ENCODE measurements at regions not wholly inside any gene's neighbourhood (a gene's known extent, or its start where the extent isn't known, plus 50 kb on each side); places are given as distances from the start of the nearest gene placed in this dataset.

DNA sequence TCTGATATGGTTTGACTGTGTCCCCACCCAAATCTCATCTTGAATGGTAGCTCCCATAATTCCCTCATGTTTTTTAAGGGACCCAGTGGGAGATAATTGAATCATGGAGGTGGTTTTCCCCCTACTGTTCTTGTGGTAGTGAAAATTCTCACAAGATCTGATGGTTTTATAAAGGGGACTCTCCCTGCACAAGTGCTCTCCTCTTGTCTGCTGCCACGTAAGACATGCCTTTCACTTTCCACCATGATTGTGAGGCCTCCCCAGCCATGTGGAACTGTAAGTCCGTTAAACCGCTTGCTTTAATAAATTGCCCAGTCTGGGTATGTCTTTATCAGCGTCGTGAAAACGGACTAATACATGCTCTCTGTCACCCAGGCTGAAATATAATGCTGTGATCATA lies 200.9 kb upstream of the SLIT2 start:
- H3K27me3 ChIP-seq = no peaks in the 10 kb centered on the region
- H3K36me3 ChIP-seq = no peaks in the 10 kb centered on the region
- no peak overlapping the region for H3K4me3 ChIP-seq
- 89 to 94% methylated on average over 5 to 6 of the region's 6 CpGs for WGBS, 2 donors (ENCODE audit: low coverage in 1 of 2)
- TF ChIP-seq POLR2AphosphoS5 (IDR thresholded peaks at IDR 0.05) (no peak), EP300 (IDR thresholded peaks at IDR 0.05; ENCODE audit: low read depth) (no peak), CTCF (IDR thresholded peaks at IDR 0.05) (no peak), POLR2A (IDR thresholded peaks at IDR 0.05) (no peak)
- intact Hi-C loops (cut with DNase I; ENCODE audit: low total_unique reads) = no loop called here
- H3K27ac ChIP-seq = no peak overlapping the region
- DNase-seq = no peak
- no peaks in the 10 kb centered on the region for H3K9me3 ChIP-seq
- no peaks in the 10 kb centered on the region for H3K4me1 ChIP-seq
- in situ Hi-C loops (cut with MboI; ENCODE audit: low pct_ligation_motif_present in 1 of 4, low pct_unique_long_range_greater_than_20kb in 1 of 4, low sequenced_read_pairs in 3 of 4) = no loop called here

- H3K9me3 ChIP-seq = no peaks in the 10 kb centered on the region
- WGBS, 2 donors (ENCODE audit: low coverage in 1 of 2) = 68 to 89% methylated on average over 2 to 3 of the region's 3 CpGs
- no peak overlapping the region for H3K27ac ChIP-seq
- no peak for DNase-seq
- in situ Hi-C loops (cut with MboI; ENCODE audit: low pct_ligation_motif_present in 1 of 4, low pct_unique_long_range_greater_than_20kb in 1 of 4, low sequenced_read_pairs in 3 of 4) (no loop called here), intact Hi-C loops (cut with DNase I; ENCODE audit: low total_unique reads) (no loop called here)
- H3K27me3 ChIP-seq = no peaks in the 10 kb centered on the region
- no peaks in the 10 kb centered on the region for H3K36me3 ChIP-seq
- no peak for TF ChIP-seq POLR2A (IDR thresholded peaks at IDR 0.05)
- no peak for TF ChIP-seq EP300 (IDR thresholded peaks at IDR 0.05; ENCODE audit: low read depth)
- no peak for TF ChIP-seq CTCF (IDR thresholded peaks at IDR 0.05)
- TF ChIP-seq POLR2AphosphoS5 (IDR thresholded peaks at IDR 0.05) = no peak
- H3K4me3 ChIP-seq = no peak overlapping the region
- no peaks in the 10 kb centered on the region for H3K4me1 ChIP-seq
These were observed 201.8 kb upstream of the SLIT2 start for GRCh38 chr4:20049889-20050288.

- Histone ChIP-seq H3K4me3 (no peak overlapping the region), H3K27ac (no peak overlapping the region), H3K9me3 (no peaks in the 10 kb centered on the region), H3K36me3 (no peaks in the 10 kb centered on the region), H3K4me1 (no peaks in the 10 kb centered on the region), H3K27me3 (no peaks in the 10 kb centered on the region)
- WGBS, 2 donors (ENCODE audit: low coverage in 1 of 2) = 78 to 82% methylated on average over 3 of the region's 3 CpGs
- no peak for DNase-seq
- TF ChIP-seq CTCF (IDR thresholded peaks at IDR 0.05) = no peak
- TF ChIP-seq EP300 (IDR thresholded peaks at IDR 0.05; ENCODE audit: low read depth) = no peak
- TF ChIP-seq POLR2A (IDR thresholded peaks at IDR 0.05) = no peak
- TF ChIP-seq POLR2AphosphoS5 (IDR thresholded peaks at IDR 0.05) = no peak
- intact Hi-C loops (cut with DNase I; ENCODE audit: low total_unique reads) = no loop called here
- in situ Hi-C loops (cut with MboI; ENCODE audit: low pct_ligation_motif_present in 1 of 4, low pct_unique_long_range_greater_than_20kb in 1 of 4, low sequenced_read_pairs in 3 of 4) = no loop called here
These were observed 204.6 kb upstream of the SLIT2 start for GRCh38 chr4:20046931-20047677.

DNA sequence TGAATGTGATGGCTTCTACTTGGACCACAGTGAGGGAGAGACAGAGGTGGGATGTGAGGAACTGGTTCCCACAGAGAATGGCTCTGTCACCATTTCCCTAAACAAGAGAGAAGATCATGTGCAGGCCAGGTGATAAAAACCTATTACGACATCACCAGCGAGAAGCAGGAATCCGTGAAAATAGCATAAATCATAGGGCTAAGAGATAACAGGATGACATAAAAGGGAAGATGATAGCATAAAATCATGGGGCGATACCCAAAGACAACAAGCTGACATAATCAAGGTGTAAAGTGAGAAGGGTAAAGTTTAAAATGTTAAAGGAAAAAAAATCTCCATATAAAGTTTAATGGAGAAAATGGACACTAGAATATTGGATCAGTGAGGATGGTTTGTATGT lies 205.5 kb upstream of the SLIT2 start:
- Histone ChIP-seq H3K27ac (no peak overlapping the region), H3K9me3 (no peaks in the 10 kb centered on the region), H3K4me3 (no peak overlapping the region), H3K4me1 (no peaks in the 10 kb centered on the region), H3K27me3 (no peaks in the 10 kb centered on the region), H3K36me3 (no peaks in the 10 kb centered on the region)
- DNase-seq = no peak
- 72 to 76% methylated on average over 4 of the region's 4 CpGs for WGBS, 2 donors (ENCODE audit: low coverage in 1 of 2)
- TF ChIP-seq CTCF (IDR thresholded peaks at IDR 0.05) = no peak
- TF ChIP-seq EP300 (IDR thresholded peaks at IDR 0.05; ENCODE audit: low read depth) = no peak
- no peak for TF ChIP-seq POLR2AphosphoS5 (IDR thresholded peaks at IDR 0.05)
- TF ChIP-seq POLR2A (IDR thresholded peaks at IDR 0.05) = no peak
- in situ Hi-C loops (cut with MboI; ENCODE audit: low pct_ligation_motif_present in 1 of 4, low pct_unique_long_range_greater_than_20kb in 1 of 4, low sequenced_read_pairs in 3 of 4) (no loop called here), intact Hi-C loops (cut with DNase I; ENCODE audit: low total_unique reads) (no loop called here)

Data from transverse colon (tissue), 4 donors.